Gastroesophageal sphincter (tissue), 3 donors: ENCODE measurements at regions not wholly inside any gene's neighbourhood (a gene's known extent, or its start where the extent isn't known, plus 50 kb on each side); places are given as distances from the start of the nearest gene placed in this dataset.

ENCODE experiments used
- CTCF ChIP-seq, 4 experiments: fragments of 200-600 bp in 2 of 4; fragments of 450-650 bp in 2 of 4; sonication (generic) in 1 of 4; IDR thresholded peaks; one replicate each; pipeline ENCODE4 v1.5.1; 2017 to 2019; ENCODE audit warnings: antibody characterized with exemption in 4 of 4, mild to moderate bottlenecking in 2 of 4, moderate library complexity in 2 of 4
- POLR2AphosphoS5 ChIP-seq: sonication (generic); formaldehyde crosslinking; IDR thresholded peaks from one replicate; pipeline ENCODE4 v1.6.1; 2017; ENCODE audit warnings: antibody characterized with exemption

DNA sequence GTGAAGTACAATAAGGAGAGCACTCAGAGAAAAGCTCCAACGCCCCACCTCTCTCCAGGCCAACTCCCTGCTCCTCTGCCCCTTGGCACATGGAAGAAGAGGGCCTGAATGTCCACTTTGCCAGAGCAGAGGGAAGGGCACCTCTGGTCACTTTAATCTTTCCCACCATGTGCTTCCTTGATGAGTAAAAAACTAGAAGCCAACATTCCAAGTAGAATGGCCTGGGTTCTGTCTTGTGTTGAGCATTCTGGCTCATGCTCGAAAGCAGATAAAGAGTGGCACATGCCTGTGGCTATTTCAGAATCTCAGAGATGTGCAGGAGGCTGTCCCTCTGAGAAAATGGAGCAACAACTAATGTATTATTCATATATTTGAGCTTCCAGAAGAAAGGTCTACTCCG, 177.4 kb upstream of the PLN start:
- TF ChIP-seq CTCF (IDR thresholded peaks at IDR 0.05) (no peak), POLR2AphosphoS5 (no peak)
